Ureter (tissue), 1 donor: ENCODE measurements at regions not wholly inside any gene's neighbourhood (a gene's known extent, or its start where the extent isn't known, plus 50 kb on each side); places are given as distances from the start of the nearest gene placed in this dataset.

Source experiments
- DNase-seq: peaks from one replicate; pipeline ENCODE4 v3.0.0-alpha.2; 2020; ENCODE audit warnings: low spot score
- donor health status: DM: yes; HTN: yes; CAD: no.

- no peak for DNase-seq
Measured at GRCh38 chr2:216914491-216914890, 54.6 kb upstream of the TNP1 start.

- no peak for DNase-seq
Measured at GRCh38 chr2:216911886-216912285, 52.0 kb upstream of the TNP1 start.

- DNase-seq = no peak
Measured at GRCh38 chr2:216911008-216911407, 51.1 kb upstream of the TNP1 start.

GRCh38 chr2:216909541-216910210 lies 49.8 kb upstream of the TNP1 start:
- no peak for DNase-seq
